ENCODE measurements at regions not wholly inside any gene's neighbourhood (a gene's known extent, or its start where the extent isn't known, plus 50 kb on each side); places are given as distances from the start of the nearest gene placed in this dataset.

- TF ChIP-seq CTCF (IDR thresholded peaks at IDR 0.05; ENCODE audit: low read depth, low read length), result no peak
- no peak for DNase-seq (ENCODE audit: extremely low read depth, low read depth)
Observed at GRCh38 chr1:38297246-38297645, 250.7 kb upstream of the POU3F1 start.

- no peak for DNase-seq (ENCODE audit: extremely low read depth, low read depth)
Observed at GRCh38 chr1:38296047-38296446, 249.5 kb upstream of the POU3F1 start.

GRCh38 chr1:38293567-38293966 is 247.0 kb upstream of the POU3F1 start:
- no peak for DNase-seq (ENCODE audit: extremely low read depth, low read depth)
- TF ChIP-seq CTCF (IDR thresholded peaks at IDR 0.05; ENCODE audit: low read depth, low read length), result no peak

More at GRCh38 chr1:38296047-38296446, 249.5 kb upstream of the POU3F1 start:
- TF ChIP-seq CTCF (IDR thresholded peaks at IDR 0.05; ENCODE audit: low read depth, low read length), result no peak

- TF ChIP-seq CTCF (IDR thresholded peaks at IDR 0.05; ENCODE audit: low read depth, low read length), result no peak
- DNase-seq (ENCODE audit: extremely low read depth, low read depth), result no peak
Observed at GRCh38 chr1:38292969-38293368, 246.4 kb upstream of the POU3F1 start.

- no peak for DNase-seq (ENCODE audit: extremely low read depth, low read depth)
- no peak for TF ChIP-seq CTCF (IDR thresholded peaks at IDR 0.05; ENCODE audit: low read depth, low read length)
Observed at GRCh38 chr1:38291906-38292521, 245.4 kb upstream of the POU3F1 start.

GRCh38 chr1:38291336-38291735 is 244.7 kb upstream of the POU3F1 start:
- DNase-seq (ENCODE audit: extremely low read depth, low read depth), result no peak
- TF ChIP-seq CTCF (IDR thresholded peaks at IDR 0.05; ENCODE audit: low read depth, low read length), result no peak

- DNase-seq (ENCODE audit: extremely low read depth, low read depth), result no peak
Observed at GRCh38 chr1:38289034-38289433, 242.4 kb upstream of the POU3F1 start.

More at GRCh38 chr1:38289034-38289433, 242.4 kb upstream of the POU3F1 start:
- no peak for TF ChIP-seq CTCF (IDR thresholded peaks at IDR 0.05; ENCODE audit: low read depth, low read length)

All from AG09319 (cell line).